ENCODE measurements at regions not wholly inside any gene's neighbourhood (a gene's known extent, or its start where the extent isn't known, plus 50 kb on each side); places are given as distances from the start of the nearest gene placed in this dataset.

DNA sequence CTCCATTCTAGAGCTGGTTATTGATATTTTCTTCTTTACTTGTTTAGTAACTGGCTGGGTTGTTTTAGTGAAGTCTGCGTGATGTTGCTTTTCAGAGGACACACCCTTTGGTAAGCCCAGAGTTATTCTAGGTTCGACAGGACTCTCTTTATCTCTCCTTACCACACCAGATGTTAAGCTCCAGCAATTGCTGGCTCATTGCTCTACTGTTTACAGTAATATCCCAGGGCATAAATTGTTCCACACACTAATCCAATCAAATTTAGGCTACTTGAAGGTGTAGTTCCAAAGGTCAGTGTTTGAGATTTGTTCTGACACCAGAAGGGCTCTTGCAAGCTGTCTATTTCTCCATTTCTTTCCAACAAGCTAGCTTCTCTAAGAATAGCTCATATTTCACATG is 506.6 kb downstream of the NR4A2 start:
- no peak for TF ChIP-seq ZFX (CRISPR knock-in tag; IDR thresholded peaks at IDR 0.05)
- TF ChIP-seq, protein P1, sequence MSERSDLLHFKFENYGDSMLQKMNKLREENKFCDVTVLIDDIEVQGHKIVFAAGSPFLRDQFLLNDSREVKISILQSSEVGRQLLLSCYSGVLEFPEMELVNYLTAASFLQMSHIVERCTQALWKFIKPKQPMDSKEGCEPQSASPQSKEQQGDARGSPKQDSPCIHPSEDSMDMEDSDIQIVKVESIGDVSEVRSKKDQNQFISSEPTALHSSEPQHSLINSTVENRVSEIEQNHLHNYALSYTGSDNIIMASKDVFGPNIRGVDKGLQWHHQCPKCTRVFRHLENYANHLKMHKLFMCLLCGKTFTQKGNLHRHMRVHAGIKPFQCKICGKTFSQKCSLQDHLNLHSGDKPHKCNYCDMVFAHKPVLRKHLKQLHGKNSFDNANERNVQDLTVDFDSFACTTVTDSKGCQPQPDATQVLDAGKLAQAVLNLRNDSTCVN (CRISPR knock-in tag; IDR thresholded peaks at IDR 0.05): no peak
- no peak for TF ChIP-seq CCNT2 (IDR thresholded peaks at IDR 0.05; ENCODE audit: borderline replicate concordance, extremely low read depth, insufficient read length, low read depth, low read length)
- no peak for TF ChIP-seq ELF4 (CRISPR knock-in tag; IDR thresholded peaks at IDR 0.05)
- TF ChIP-seq GATA2 (CRISPR knock-in tag; IDR thresholded peaks at IDR 0.05): no peak
- TF ChIP-seq HNRNPL (IDR thresholded peaks at IDR 0.05; ENCODE audit: low read depth, low read length): no peak
- TF ChIP-seq POLR2A (conservative IDR thresholded peaks at IDR 0.05): no peak
- no peak for TF ChIP-seq BHLHE40 (IDR thresholded peaks at IDR 0.05; ENCODE audit: low read length)

Data from K562 (cell line).